ENCODE measurements at regions not wholly inside any gene's neighbourhood (a gene's known extent, or its start where the extent isn't known, plus 50 kb on each side); places are given as distances from the start of the nearest gene placed in this dataset.

GRCh38 chr6:169845426-169846285, 94.2 kb downstream of the ERMARD start:
- H3K4me3 ChIP-seq (ENCODE audit: low read depth, low read length): no peak overlapping the region
- no peak for DNase-seq (ENCODE audit: low read depth)
- no peak for TF ChIP-seq CTCF (conservative IDR thresholded peaks at IDR 0.05; ENCODE audit: low read depth, low read length)

- no peak for TF ChIP-seq CTCF (conservative IDR thresholded peaks at IDR 0.05; ENCODE audit: low read depth, low read length)
- no peak overlapping the region for H3K4me3 ChIP-seq (ENCODE audit: low read depth, low read length)
- DNase-seq (ENCODE audit: low read depth): no peak
Measured at GRCh38 chr6:169844946-169845345, 93.5 kb downstream of the ERMARD start.

- no peak overlapping the region for H3K4me3 ChIP-seq (ENCODE audit: low read depth, low read length)
- no peak for DNase-seq (ENCODE audit: low read depth)
- TF ChIP-seq CTCF (conservative IDR thresholded peaks at IDR 0.05; ENCODE audit: low read depth, low read length): no peak
Measured at GRCh38 chr6:169843991-169844390, 92.6 kb downstream of the ERMARD start.

GRCh38 chr6:169843110-169843509, 91.7 kb downstream of the ERMARD start:
- no peak for DNase-seq (ENCODE audit: low read depth)
- no peak overlapping the region for H3K4me3 ChIP-seq (ENCODE audit: low read depth, low read length)
- no peak for TF ChIP-seq CTCF (conservative IDR thresholded peaks at IDR 0.05; ENCODE audit: low read depth, low read length)

GRCh38 chr6:169841907-169842606, 90.6 kb downstream of the ERMARD start:
- TF ChIP-seq CTCF (conservative IDR thresholded peaks at IDR 0.05; ENCODE audit: low read depth, low read length): no peak
- no peak for DNase-seq (ENCODE audit: low read depth)
- H3K4me3 ChIP-seq (ENCODE audit: low read depth, low read length): no peak overlapping the region

- TF ChIP-seq CTCF (conservative IDR thresholded peaks at IDR 0.05; ENCODE audit: low read depth, low read length): no peak
- no peak overlapping the region for H3K4me3 ChIP-seq (ENCODE audit: low read depth, low read length)
- DNase-seq (ENCODE audit: low read depth): no peak
Measured at GRCh38 chr6:169841251-169841650, 89.8 kb downstream of the ERMARD start.
